Upper lobe of right lung (tissue), 1 donor: ENCODE measurements at regions not wholly inside any gene's neighbourhood (a gene's known extent, or its start where the extent isn't known, plus 50 kb on each side); places are given as distances from the start of the nearest gene placed in this dataset.
"Not testable (repeated sequence)": the region's sequence is repeated elsewhere in the genome, so short reads cannot be mapped to it uniquely, and the experiment has no call there.

Experiments
- ATAC-seq: fragments of 200-7000 bp; cut with Tn5 transposase; one replicate; pipeline ENCODE4 v1.9.1; 2020; ENCODE audit warnings: mild to moderate bottlenecking, moderate library complexity
- DNase-seq: peaks from one replicate; pipeline ENCODE4 v3.0.0-alpha.2; 2020
- H3K27ac ChIP-seq: fragments of 200-600 bp; one replicate; pipeline ENCODE4 v1.8.0; 2022
- H3K27me3 ChIP-seq: fragments of 200-600 bp; one replicate; pipeline ENCODE4 v1.8.0; 2022; ENCODE audit warnings: mild to moderate bottlenecking
- H3K36me3 ChIP-seq: fragments of 200-600 bp; one replicate; pipeline ENCODE4 v1.8.0; 2022
- H3K4me1 ChIP-seq: fragments of 200-600 bp; one replicate; pipeline ENCODE4 v1.8.0; 2022
- H3K4me3 ChIP-seq: fragments of 200-600 bp; one replicate; pipeline ENCODE4 v1.8.0; 2022; ENCODE audit warnings: mild to moderate bottlenecking
- H3K9me3 ChIP-seq: fragments of 200-600 bp; one replicate; pipeline ENCODE4 v1.8.0; 2022
- intact Hi-C: fragments of 100-400 bp; cut with DNase I; formaldehyde crosslinking; loops from one replicate; pipeline ENCODE4 v1.11.0; 2022
- TF ChIP-seq, protein P1 (sequence below): fragments of 200-600 bp; IDR thresholded peaks from one replicate; pipeline ENCODE4 v1.8.0; 2022; ENCODE audit warnings: antibody characterized with exemption
- donor health status: DM: no; HTN: yes; CAD: no; lungs with severe emphysema.

DNA sequence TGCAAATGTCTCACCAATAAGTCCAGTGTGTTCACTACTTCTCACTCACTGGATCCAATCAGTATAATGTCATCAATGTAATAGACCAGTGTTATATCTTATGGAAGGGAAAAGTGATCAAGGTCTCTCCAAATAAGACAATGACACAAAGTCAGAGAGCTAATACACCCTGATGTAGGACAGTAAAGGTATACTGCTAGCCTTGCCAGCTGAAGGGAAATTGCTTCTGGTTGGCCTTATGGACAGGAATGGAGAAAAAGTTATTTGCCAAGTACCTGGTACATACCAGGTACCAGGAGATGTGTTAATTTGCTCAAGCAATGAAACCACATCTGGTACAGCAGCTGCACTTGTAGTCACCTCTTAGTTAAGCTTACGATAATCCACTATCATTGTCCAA lies 141.0 kb downstream of the LTN1 start:
- Histone ChIP-seq H3K4me1 (no peaks in the 10 kb centered on the region), H3K9me3 (no peaks in the 10 kb centered on the region), H3K36me3 (no peaks in the 10 kb centered on the region), H3K4me3 (no peak overlapping the region), H3K27me3 (no peaks in the 10 kb centered on the region), H3K27ac (no peak overlapping the region)
- ATAC-seq: no peak
- DNase-seq: no peak
- intact Hi-C loops: no loop called here
- TF ChIP-seq, protein P1, sequence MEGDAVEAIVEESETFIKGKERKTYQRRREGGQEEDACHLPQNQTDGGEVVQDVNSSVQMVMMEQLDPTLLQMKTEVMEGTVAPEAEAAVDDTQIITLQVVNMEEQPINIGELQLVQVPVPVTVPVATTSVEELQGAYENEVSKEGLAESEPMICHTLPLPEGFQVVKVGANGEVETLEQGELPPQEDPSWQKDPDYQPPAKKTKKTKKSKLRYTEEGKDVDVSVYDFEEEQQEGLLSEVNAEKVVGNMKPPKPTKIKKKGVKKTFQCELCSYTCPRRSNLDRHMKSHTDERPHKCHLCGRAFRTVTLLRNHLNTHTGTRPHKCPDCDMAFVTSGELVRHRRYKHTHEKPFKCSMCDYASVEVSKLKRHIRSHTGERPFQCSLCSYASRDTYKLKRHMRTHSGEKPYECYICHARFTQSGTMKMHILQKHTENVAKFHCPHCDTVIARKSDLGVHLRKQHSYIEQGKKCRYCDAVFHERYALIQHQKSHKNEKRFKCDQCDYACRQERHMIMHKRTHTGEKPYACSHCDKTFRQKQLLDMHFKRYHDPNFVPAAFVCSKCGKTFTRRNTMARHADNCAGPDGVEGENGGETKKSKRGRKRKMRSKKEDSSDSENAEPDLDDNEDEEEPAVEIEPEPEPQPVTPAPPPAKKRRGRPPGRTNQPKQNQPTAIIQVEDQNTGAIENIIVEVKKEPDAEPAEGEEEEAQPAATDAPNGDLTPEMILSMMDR: no peak

DNA sequence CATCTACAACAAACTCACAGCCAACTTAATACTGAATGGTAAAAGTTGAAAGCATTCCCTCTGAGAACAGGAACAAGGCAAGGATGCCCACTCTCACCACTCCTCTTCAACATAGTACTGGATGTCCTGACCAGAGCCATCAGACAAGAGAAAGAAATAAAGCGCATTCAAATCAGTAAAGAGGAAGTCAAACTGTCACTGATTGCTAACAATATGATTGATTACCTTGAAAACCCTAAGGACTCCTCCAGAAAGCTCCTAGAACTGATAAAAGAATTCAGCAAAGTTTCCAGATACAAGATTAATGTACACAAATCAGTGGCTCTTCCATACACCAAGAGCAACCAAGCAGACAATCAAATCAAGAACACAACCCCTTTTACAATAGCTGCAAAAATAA lies 153.4 kb downstream of the LTN1 start:
- H3K27me3 ChIP-seq, H3K4me1 ChIP-seq, ATAC-seq, DNase-seq, H3K27ac ChIP-seq, H3K4me3 ChIP-seq, intact Hi-C loops, H3K36me3 ChIP-seq, H3K9me3 ChIP-seq: not testable (repeated sequence)

DNA sequence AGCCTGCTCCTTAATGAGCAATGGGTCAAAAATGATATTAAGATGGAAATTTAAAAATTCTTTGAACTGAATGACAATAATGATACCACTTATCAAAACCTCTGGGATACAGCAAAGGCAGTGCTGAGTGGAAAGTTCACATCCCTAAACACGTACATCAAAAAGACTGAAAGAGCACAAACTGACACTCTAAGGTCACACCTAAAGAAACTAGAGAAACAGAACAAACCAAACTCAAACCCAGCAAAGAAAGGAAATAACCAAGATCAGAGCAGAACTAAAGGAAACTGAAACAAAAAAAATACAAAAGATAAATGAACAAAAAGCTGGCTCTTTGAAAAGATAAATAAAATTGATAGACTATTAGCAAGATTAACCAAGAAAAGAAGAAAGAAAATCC lies 155.3 kb downstream of the LTN1 start:
- not testable (repeated sequence) for H3K4me3 ChIP-seq

DNA sequence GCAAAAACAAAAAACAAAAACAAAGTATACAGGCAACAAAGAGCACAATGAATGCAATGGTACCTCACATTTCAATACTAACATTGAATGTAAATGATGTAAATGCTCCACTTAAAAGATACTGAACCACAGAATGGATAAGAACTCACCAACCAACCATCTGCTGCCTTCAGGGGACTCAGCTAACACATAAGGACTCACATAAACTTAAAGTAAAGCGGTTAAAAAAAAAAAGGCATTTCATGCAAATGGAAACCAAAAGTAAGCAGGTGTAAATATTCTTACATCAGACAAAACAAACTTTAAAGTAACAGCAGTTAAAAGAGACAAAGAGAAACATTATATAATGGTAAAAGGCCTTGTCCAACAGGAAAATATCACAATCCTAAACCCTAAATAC lies 156.1 kb downstream of the LTN1 start:
- H3K4me1 ChIP-seq, DNase-seq, intact Hi-C loops, H3K27me3 ChIP-seq, H3K4me3 ChIP-seq, H3K27ac ChIP-seq, H3K36me3 ChIP-seq, ATAC-seq, H3K9me3 ChIP-seq: not testable (repeated sequence)

More for the DNA sequence above, 155.3 kb downstream of the LTN1 start:
- H3K4me1 ChIP-seq, H3K9me3 ChIP-seq, ATAC-seq, intact Hi-C loops, H3K27ac ChIP-seq, H3K27me3 ChIP-seq, DNase-seq, H3K36me3 ChIP-seq: not testable (repeated sequence)

DNA sequence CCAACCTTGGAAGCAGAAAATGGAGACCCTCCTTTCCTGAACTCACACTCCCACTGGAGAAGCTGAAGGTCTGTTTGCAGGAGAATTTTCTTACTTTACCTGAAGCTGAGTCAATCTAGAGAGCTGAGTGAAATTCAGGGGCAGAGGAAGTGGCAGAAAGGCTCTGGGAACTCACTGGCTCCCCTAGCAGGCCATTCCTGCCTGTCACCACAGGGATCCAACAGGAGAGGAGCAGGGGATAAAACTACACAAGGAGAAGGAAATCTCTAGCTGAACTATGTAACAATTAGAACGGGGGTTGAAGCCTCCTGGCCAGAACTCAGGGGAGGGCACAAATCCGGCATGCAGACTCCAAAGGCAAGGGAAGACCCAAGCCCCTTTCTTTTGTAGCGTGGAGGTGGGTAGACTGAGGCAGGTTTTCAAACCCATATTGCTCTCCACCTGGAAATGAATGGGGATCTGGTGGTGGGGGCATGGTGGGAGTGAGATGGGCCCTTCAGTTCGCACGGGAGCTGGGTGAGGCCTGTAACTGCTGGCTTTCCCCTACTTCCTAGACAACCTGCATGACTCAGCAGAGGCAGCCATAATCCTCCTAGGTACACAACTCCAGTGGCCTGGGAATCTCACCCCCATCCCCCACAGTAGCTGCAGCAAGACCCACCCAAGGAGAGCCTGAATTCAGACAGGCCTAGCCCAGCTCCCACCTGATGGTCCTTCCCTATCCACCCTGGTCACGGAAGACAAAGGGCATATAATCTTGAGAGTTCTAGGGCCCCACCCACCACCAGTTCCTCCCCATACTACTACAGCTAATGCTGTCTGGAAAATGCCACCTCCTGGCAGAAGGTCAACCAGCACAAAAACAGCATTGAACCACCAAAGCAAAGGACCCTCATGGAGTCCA lies 158.1 kb downstream of the LTN1 start:
- Histone ChIP-seq H3K27me3 (no peaks in the 10 kb centered on the region), H3K27ac (no peak overlapping the region), H3K4me1 (no peaks in the 10 kb centered on the region), H3K36me3 (no peaks in the 10 kb centered on the region), H3K9me3 (no peaks in the 10 kb centered on the region), H3K4me3 (no peak overlapping the region)
- intact Hi-C loops: no loop called here
- ATAC-seq: no peak
- DNase-seq: no peak
- TF ChIP-seq, protein P1: no peak

DNA sequence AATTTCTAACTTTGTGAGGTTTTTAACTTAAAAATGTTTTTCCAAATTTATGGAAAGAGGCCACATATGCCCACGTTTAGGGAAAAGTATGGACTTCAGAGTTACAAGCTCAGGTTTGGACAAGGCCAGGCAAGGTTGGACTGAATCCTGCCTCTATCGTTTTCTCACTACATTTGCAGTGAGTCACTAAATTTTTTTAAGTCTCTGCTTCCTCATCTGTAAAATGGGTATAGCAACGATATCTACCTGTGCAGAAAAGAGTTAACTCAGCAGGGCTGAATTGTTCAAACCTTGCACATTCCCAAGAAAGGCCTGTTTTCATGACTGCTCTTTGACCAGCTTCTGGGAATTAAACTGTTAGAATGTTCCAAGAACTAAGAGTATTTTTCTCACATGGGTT lies 159.1 kb downstream of the LTN1 start:
- intact Hi-C loops: no loop called here
- Histone ChIP-seq H3K27me3 (no peaks in the 10 kb centered on the region), H3K9me3 (no peaks in the 10 kb centered on the region), H3K27ac (no peak overlapping the region), H3K4me3 (no peak overlapping the region), H3K4me1 (no peaks in the 10 kb centered on the region), H3K36me3 (no peaks in the 10 kb centered on the region)
- DNase-seq (no peak), ATAC-seq (no peak)
- TF ChIP-seq, protein P1: no peak

DNA sequence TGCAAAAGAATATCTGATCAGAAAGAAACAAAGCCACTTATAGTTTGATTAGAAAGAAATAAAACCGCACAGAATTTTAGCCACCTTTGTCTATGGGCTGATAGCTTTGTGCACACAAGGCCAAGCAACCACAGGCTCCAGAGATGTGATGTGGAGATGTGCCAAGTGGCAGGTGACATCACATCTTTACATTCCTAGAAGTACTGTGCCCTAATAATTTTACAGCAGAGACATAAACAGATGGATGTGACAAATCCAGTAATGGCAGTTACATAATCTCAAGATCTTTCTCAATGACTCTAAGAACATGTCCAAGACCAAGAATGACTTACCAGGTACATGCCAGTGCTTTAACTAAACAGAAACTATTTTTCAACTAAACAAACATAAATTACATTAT lies 159.5 kb downstream of the LTN1 start:
- H3K4me3 ChIP-seq: no peak overlapping the region
- no peak for DNase-seq
- TF ChIP-seq, protein P1: no peak
- ATAC-seq: no peak
- no peaks in the 10 kb centered on the region for H3K9me3 ChIP-seq
- intact Hi-C loops: no loop called here
- no peaks in the 10 kb centered on the region for H3K27me3 ChIP-seq
- no peak overlapping the region for H3K27ac ChIP-seq
- no peaks in the 10 kb centered on the region for H3K36me3 ChIP-seq
- no peaks in the 10 kb centered on the region for H3K4me1 ChIP-seq
